Epithelial cell of proximal tubule (primary cell): ENCODE measurements at regions not wholly inside any gene's neighbourhood (a gene's known extent, or its start where the extent isn't known, plus 50 kb on each side); places are given as distances from the start of the nearest gene placed in this dataset.

Experiments
- DNase-seq: peaks from one replicate; pipeline ENCODE4 v3.0.0-alpha.2; 2011; ENCODE audit warnings: low read depth
- H3K4me3 ChIP-seq: 2 replicates; pipeline ENCODE4 v1.5.1; 2011; ENCODE audit warnings: low read depth, mild to moderate bottlenecking, low read length
- CTCF ChIP-seq: conservative IDR thresholded peaks from 2 replicates; pipeline ENCODE4 v1.5.1; 2012; ENCODE audit warnings: low read depth, mild to moderate bottlenecking, low read length

- DNase-seq = no peak
- H3K4me3 ChIP-seq = no peak overlapping the region
- TF ChIP-seq CTCF = no peak
Observed at GRCh38 chr15:46442901-46443590, 808.2 kb downstream of the SQOR start.

GRCh38 chr15:46450112-46450809 lies 815.4 kb downstream of the SQOR start:
- no peak overlapping the region for H3K4me3 ChIP-seq
- TF ChIP-seq CTCF = no peak

GRCh38 chr15:46450810-46451182 lies 816.0 kb downstream of the SQOR start:
- no peak overlapping the region for H3K4me3 ChIP-seq
- TF ChIP-seq CTCF = no peak
- DNase-seq = no peak

More at GRCh38 chr15:46450112-46450809, 815.4 kb downstream of the SQOR start:
- DNase-seq = no peak

GRCh38 chr15:46452297-46452820 lies 817.5 kb downstream of the SQOR start:
- TF ChIP-seq CTCF = no peak
- DNase-seq = no peak
- no peak overlapping the region for H3K4me3 ChIP-seq

- H3K4me3 ChIP-seq = no peak overlapping the region
- no peak for TF ChIP-seq CTCF
- no peak for DNase-seq
Observed at GRCh38 chr15:46456456-46456855, 821.6 kb downstream of the SQOR start.

- no peak overlapping the region for H3K4me3 ChIP-seq
- TF ChIP-seq CTCF = no peak
- no peak for DNase-seq
Observed at GRCh38 chr15:46460431-46461094, 825.7 kb downstream of the SQOR start.
